ENCODE measurements at regions not wholly inside any gene's neighbourhood (a gene's known extent, or its start where the extent isn't known, plus 50 kb on each side); places are given as distances from the start of the nearest gene placed in this dataset.
"Not testable (repeated sequence)": the region's sequence is repeated elsewhere in the genome, so short reads cannot be mapped to it uniquely, and the experiment has no call there.

DNA sequence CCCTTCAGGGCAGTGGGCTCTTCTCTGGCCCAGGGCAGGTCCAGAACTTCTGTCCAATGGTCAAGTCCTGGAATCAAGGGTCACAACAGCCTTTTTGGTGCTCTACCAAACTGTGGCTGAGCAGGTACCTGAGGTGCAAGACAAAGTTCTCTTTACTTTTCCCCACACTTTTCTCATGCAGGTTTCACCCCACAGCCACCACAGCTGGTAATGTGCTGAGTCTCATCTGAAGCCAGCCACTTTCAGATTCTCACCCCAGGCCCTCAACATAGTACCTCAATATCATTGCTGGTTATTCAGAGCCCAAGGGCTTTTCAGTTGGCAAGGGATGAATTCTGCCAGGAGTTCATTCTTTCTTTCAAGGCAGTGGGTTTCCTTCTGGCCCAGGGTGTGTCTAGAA lies 426.0 kb downstream of the TECRL start:
- no peak overlapping the region for H3K27ac Mint-ChIP-seq
- H3K4me3 Mint-ChIP-seq = no peak overlapping the region
- peaks cover 0 to 3% of the 10 kb centered on the region in 2 donors for H3K36me3 Mint-ChIP-seq (ENCODE audit: insufficient read depth in 2 of 2)
- DNase-seq (no peak), ATAC-seq (replicated peaks in 1 of 2) (no peak)
- H3K27me3 Mint-ChIP-seq (ENCODE audit: low read depth) = no peaks in the 10 kb centered on the region
- peaks cover 13 to 14% of the 10 kb centered on the region in 2 donors for H3K9me3 Mint-ChIP-seq
- no peaks in the 10 kb centered on the region for H3K4me1 Mint-ChIP-seq (ENCODE audit: low read depth)

DNA sequence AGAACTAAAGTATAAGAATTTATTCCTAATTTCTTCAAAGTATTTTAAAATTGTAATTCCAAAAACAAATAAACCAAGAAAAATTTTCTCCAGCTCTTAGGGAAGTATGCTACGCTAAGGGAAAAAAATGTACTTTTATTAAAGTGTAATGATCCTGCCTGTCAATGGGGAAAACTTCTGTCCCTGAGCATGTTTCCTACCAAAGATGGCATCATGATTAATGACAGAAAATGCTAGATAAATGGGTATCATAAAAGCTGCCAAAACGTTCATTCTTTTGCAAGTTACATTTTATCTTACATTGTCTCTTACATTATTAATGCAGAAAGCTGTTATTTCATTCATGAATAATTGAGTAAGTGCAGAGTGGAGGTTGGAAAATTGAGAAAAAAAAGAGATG lies 443.4 kb downstream of the TECRL start:
- no peak for DNase-seq
- no peak for ATAC-seq (replicated peaks in 1 of 2)
- Mint-ChIP-seq H3K4me3 (no peak overlapping the region), H3K27me3 (ENCODE audit: low read depth) (no peaks in the 10 kb centered on the region), H3K27ac (no peak overlapping the region), H3K9me3 (peaks cover 5 to 11% of the 10 kb centered on the region in 2 donors), H3K36me3 (ENCODE audit: insufficient read depth in 2 of 2) (no peaks in the 10 kb centered on the region), H3K4me1 (ENCODE audit: low read depth) (no peaks in the 10 kb centered on the region)

DNA sequence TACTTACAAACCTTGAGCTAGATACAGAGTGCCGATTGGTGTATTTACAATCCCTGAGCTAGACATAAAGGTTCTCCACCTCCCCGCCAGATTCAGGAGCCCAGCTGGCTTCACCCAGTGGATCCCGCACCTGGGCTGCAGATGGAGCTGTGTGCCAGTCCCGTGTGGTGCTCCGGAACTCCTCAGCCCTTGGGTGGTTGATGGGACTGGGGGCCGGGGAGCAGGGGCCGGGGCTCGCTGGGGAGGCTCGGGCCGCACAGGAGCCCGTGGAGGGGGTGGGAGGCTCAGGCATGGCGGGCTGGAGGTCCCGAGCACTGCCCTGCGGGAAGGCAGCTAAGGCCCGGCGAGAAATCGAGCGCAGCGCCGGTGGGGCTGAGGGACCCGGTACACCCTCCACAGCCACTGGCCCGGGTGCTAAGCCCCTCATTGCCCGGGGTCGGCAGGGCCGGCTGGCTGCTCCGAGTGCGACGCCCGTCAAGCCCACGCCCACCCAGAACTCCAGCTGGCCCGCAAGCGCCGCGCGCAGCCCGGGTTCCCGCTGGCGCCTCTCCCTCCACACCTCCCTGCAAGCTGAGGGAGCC lies 466.5 kb downstream of the TECRL start:
- DNase-seq; H3K36me3 Mint-ChIP-seq (ENCODE audit: insufficient read depth in 2 of 2); H3K27me3 Mint-ChIP-seq (ENCODE audit: low read depth); H3K27ac Mint-ChIP-seq; H3K4me3 Mint-ChIP-seq; ATAC-seq (replicated peaks in 1 of 2); H3K9me3 Mint-ChIP-seq; H3K4me1 Mint-ChIP-seq (ENCODE audit: low read depth): not testable (repeated sequence)

DNA sequence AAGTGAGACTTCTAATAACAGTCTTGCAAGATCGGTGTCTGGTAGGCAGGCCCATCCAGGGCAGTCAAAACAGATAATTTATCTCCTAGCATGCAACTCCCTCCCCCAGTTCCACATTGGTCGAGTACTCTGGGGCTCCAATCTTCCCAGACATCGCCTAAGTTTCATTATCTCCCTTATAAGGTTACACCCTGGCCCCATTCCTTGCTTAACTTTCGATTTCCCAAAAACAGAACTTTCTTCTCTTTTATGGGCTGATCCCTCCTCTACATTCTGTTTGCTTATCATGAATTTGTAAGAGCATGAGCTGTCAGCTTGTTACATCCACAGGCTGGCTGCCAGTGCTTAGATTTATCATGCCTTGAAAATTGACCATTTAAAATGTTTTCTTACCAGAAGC lies 471.3 kb downstream of the TECRL start:
- ATAC-seq (replicated peaks in 1 of 2) = no peak
- Mint-ChIP-seq H3K36me3 (ENCODE audit: insufficient read depth in 2 of 2) (no peaks in the 10 kb centered on the region), H3K4me3 (no peak overlapping the region), H3K9me3 (peaks cover 2 to 8% of the 10 kb centered on the region in 2 donors), H3K27ac (no peak overlapping the region), H3K27me3 (ENCODE audit: low read depth) (no peaks in the 10 kb centered on the region), H3K4me1 (ENCODE audit: low read depth) (no peaks in the 10 kb centered on the region)
- no peak for DNase-seq

DNA sequence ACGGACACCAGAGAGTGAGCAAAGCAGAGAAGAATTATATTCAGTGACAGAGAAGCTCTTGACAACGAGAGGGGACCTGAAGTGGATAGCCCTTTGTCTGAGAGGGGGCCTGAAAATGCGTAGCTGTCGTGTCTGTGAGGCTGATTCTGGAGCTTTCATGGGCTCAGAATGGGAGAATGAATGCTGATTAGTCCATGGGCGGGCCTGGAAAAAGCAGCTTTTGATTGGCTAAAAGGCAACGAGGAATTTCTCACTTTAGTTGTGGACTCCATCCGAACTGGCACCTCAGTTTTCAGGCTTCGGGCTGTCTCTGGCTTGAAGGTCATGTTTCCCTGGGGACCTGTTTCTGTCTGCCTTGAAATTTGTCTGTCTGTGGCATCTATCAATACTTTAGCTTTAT lies 487.1 kb downstream of the TECRL start:
- no peaks in the 10 kb centered on the region for H3K36me3 Mint-ChIP-seq (ENCODE audit: insufficient read depth in 2 of 2)

DNA sequence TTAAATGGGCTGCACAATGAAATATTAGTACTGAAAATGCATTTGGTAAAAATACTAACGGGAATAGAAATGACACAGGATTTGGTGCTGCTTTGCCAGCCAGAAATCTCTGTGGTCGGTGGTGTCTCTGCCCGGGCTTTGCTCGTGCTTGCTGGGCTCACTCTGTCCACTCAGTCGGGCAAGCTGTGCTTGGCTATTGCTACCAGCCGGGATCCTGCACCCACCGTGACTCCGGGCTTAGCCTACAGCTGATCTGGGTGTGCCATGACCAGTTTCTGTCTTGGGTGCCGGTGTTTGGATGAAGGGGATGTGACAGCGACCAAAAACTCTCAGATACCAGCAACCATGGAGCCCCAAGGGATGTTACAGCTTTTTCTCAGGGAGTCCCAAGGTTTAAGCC lies 487.7 kb downstream of the TECRL start:
- H3K4me1 Mint-ChIP-seq (ENCODE audit: low read depth) = no peaks in the 10 kb centered on the region
- no peaks in the 10 kb centered on the region for H3K36me3 Mint-ChIP-seq (ENCODE audit: insufficient read depth in 2 of 2)
- ATAC-seq (replicated peaks in 1 of 2) (no peak), DNase-seq (no peak)
- H3K4me3 Mint-ChIP-seq = no peak overlapping the region
- H3K27me3 Mint-ChIP-seq (ENCODE audit: low read depth) = no peaks in the 10 kb centered on the region
- no peak overlapping the region for H3K27ac Mint-ChIP-seq
- peaks cover 2 to 10% of the 10 kb centered on the region in 2 donors for H3K9me3 Mint-ChIP-seq

More for the DNA sequence above, 487.1 kb downstream of the TECRL start:
- no peaks in the 10 kb centered on the region for H3K27me3 Mint-ChIP-seq (ENCODE audit: low read depth)
- ATAC-seq (replicated peaks in 1 of 2) (no peak), DNase-seq (no peak)
- no peaks in the 10 kb centered on the region for H3K4me1 Mint-ChIP-seq (ENCODE audit: low read depth)
- H3K9me3 Mint-ChIP-seq = peaks cover 2 to 10% of the 10 kb centered on the region in 2 donors
- H3K4me3 Mint-ChIP-seq = no peak overlapping the region
- no peak overlapping the region for H3K27ac Mint-ChIP-seq

- H3K36me3 Mint-ChIP-seq (ENCODE audit: insufficient read depth in 2 of 2) = no peaks in the 10 kb centered on the region
- no peaks in the 10 kb centered on the region for H3K4me1 Mint-ChIP-seq (ENCODE audit: low read depth)
- H3K27ac Mint-ChIP-seq = no peak overlapping the region
- H3K4me3 Mint-ChIP-seq = no peak overlapping the region
- H3K27me3 Mint-ChIP-seq (ENCODE audit: low read depth) = no peaks in the 10 kb centered on the region
- DNase-seq (no peak), ATAC-seq (replicated peaks in 1 of 2) (no peak)
- peaks cover 2 to 7% of the 10 kb centered on the region in 2 donors for H3K9me3 Mint-ChIP-seq
Measured at GRCh38 chr4:63919636-63920365, 489.4 kb downstream of the TECRL start.

GRCh38 chr4:63906660-63907183 lies 502.5 kb downstream of the TECRL start:
- Mint-ChIP-seq H3K27me3 (ENCODE audit: low read depth) (no peaks in the 10 kb centered on the region), H3K36me3 (ENCODE audit: insufficient read depth in 2 of 2) (no peaks in the 10 kb centered on the region), H3K4me3 (no peak overlapping the region), H3K9me3 (peaks cover under 1 to 3% of the 10 kb centered on the region in 2 donors), H3K4me1 (ENCODE audit: low read depth) (no peaks in the 10 kb centered on the region), H3K27ac (no peak overlapping the region)
- ATAC-seq (replicated peaks in 1 of 2) (no peak), DNase-seq (no peak)

GRCh38 chr4:63904201-63904600 lies 505.0 kb downstream of the TECRL start:
- Mint-ChIP-seq H3K36me3 (ENCODE audit: insufficient read depth in 2 of 2) (no peaks in the 10 kb centered on the region), H3K27ac (no peak overlapping the region), H3K27me3 (ENCODE audit: low read depth) (no peaks in the 10 kb centered on the region), H3K9me3 (peaks cover 7 to 12% of the 10 kb centered on the region in 2 donors), H3K4me1 (ENCODE audit: low read depth) (no peaks in the 10 kb centered on the region), H3K4me3 (no peak overlapping the region)
- DNase-seq = no peak
- no peak for ATAC-seq (replicated peaks in 1 of 2)

DNA sequence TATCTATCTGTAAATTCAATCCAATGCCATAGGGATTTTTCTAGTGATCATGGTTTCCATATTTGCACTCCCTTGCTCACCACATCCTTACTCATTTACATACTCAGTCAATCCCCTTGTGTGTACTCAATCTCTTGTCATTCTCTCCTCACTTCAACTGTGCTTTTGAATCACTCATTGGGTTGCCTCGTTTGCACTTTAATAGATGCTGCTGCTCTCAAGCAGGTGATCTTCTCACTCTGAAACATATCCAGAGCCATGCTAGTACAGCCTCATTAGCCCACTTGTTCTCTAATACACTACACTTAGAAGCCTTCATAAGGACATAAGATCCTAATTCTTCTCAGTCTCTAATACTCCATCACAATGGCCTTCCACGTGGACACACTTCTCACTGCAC lies 507.9 kb downstream of the TECRL start:
- H3K27ac Mint-ChIP-seq = no peak overlapping the region
- peaks cover 0 to 2% of the 10 kb centered on the region in 2 donors for H3K36me3 Mint-ChIP-seq (ENCODE audit: insufficient read depth in 2 of 2)
- no peak for ATAC-seq (replicated peaks in 1 of 2)
- H3K4me3 Mint-ChIP-seq = no peak overlapping the region
- no peaks in the 10 kb centered on the region for H3K4me1 Mint-ChIP-seq (ENCODE audit: low read depth)
- peaks cover 13 to 15% of the 10 kb centered on the region in 2 donors for H3K9me3 Mint-ChIP-seq
- DNase-seq = no peak
- no peaks in the 10 kb centered on the region for H3K27me3 Mint-ChIP-seq (ENCODE audit: low read depth)

DNA sequence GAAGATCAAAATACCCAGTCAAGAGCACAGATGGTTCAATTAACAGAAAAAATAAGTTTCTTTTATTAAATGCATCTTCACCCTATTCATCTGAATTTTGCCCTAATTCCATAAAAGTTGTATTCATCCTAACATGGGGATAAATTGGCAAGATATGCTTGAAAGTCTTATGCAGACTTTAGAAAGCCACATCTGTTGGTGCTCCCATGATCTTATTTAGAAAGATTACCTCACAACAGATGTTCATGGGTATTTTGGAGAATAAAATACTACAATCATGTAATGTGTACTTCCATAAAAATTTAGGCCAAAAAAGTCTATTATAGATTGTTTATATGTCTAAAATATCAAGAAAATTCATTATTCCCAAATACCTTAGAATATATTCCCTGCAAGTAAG lies 510.3 kb downstream of the TECRL start:
- ATAC-seq (replicated peaks in 1 of 2) (no peak), DNase-seq (no peak)
- H3K36me3 Mint-ChIP-seq (ENCODE audit: insufficient read depth in 2 of 2) = peaks cover 0 to 2% of the 10 kb centered on the region in 2 donors
- peaks cover 12 to 16% of the 10 kb centered on the region in 2 donors for H3K9me3 Mint-ChIP-seq
- H3K4me1 Mint-ChIP-seq (ENCODE audit: low read depth) = no peaks in the 10 kb centered on the region
- no peaks in the 10 kb centered on the region for H3K27me3 Mint-ChIP-seq (ENCODE audit: low read depth)
- no peak overlapping the region for H3K4me3 Mint-ChIP-seq
- H3K27ac Mint-ChIP-seq = no peak overlapping the region

DNA sequence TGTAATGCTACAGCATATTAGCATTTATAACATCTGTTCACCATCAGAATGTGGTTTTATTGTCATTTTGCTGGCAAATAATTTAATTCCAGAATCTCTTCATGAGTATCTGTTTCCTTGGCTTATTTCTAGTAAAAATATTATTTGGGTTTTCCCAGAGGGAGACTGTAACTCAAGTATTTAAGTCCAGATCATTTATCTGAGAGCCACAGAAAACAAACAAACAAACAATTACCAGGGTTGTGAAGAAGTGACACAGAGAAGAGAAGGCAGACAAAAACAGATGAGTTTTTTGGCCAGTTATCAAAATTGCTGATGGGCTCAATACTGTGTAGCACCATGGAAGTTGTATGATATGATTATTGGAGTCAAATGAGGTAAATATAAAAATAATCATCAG lies 515.1 kb downstream of the TECRL start:
- Mint-ChIP-seq H3K9me3 (peaks cover 8 to 14% of the 10 kb centered on the region in 2 donors), H3K4me1 (ENCODE audit: low read depth) (no peaks in the 10 kb centered on the region), H3K4me3 (no peak overlapping the region), H3K27me3 (ENCODE audit: low read depth) (no peaks in the 10 kb centered on the region), H3K36me3 (ENCODE audit: insufficient read depth in 2 of 2) (peaks cover 0 to 2% of the 10 kb centered on the region in 2 donors), H3K27ac (no peak overlapping the region)
- DNase-seq (no peak), ATAC-seq (replicated peaks in 1 of 2) (no peak)

- no peaks in the 10 kb centered on the region for H3K27me3 Mint-ChIP-seq (ENCODE audit: low read depth)
- peaks cover 0 to 2% of the 10 kb centered on the region in 2 donors for H3K36me3 Mint-ChIP-seq (ENCODE audit: insufficient read depth in 2 of 2)
- H3K27ac Mint-ChIP-seq = no peak overlapping the region
- peaks cover 8 to 11% of the 10 kb centered on the region in 2 donors for H3K9me3 Mint-ChIP-seq
- DNase-seq (no peak), ATAC-seq (replicated peaks in 1 of 2) (no peak)
- H3K4me3 Mint-ChIP-seq = no peak overlapping the region
- H3K4me1 Mint-ChIP-seq (ENCODE audit: low read depth) = no peaks in the 10 kb centered on the region
Measured at GRCh38 chr4:63869370-63869769, 539.9 kb downstream of the TECRL start.

All from activated T-cell treated with anti-CD3 and anti-CD28 coated beads, Interleukin-2, amount 50 U/mL, for 72 hours (primary cell).